GM08714 (cell line): ENCODE measurements at regions not wholly inside any gene's neighbourhood (a gene's known extent, or its start where the extent isn't known, plus 50 kb on each side); places are given as distances from the start of the nearest gene placed in this dataset.

Source experiments
- H3K4me3 ChIP-seq: fragments of 200-500 bp; sonication (Bioruptor generic); 2 replicates; pipeline ENCODE4 v1.5.1; 2014; ENCODE audit warnings: mild to moderate bottlenecking, low read length, inconsistent platforms
- ZNF274 ChIP-seq: IDR thresholded peaks from 2 replicates; pipeline ENCODE4 v1.6.1; 2012; ENCODE audit warnings: mild to moderate bottlenecking, low read depth, low read length

DNA sequence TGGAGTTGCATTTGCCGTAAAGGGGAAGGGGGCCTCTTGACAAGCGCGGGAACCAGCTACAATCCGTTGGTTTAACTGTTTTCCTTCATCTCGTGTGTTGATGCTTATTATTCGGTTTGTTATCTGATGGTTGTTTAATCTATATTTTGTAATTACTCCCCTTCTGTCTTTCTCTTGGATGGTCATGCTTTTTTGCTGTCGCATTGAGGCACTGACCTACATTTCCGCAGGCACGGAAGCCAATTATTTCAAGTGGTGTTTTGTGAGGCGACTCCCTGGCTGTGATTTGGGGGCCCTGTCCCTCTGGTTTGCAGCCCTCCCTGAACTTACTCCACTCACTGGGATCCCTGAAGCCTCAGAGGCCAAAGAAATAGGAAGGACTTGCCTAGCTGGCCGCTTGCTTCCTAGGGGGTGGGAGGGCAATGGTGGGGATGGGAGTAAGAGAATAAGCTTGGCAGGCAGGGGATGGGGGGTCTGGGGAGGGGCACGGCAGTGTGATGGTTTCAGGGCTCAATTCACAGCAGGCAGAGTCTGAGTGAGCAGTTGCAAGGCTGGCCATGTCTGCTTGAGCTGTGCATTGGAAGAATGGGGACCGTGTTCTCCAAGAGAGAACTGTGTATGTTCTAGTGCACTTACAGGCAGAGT is 165.8 kb upstream of the B3GAT1 start:
- H3K4me3 ChIP-seq: no peak overlapping the region
- no peak for TF ChIP-seq ZNF274

DNA sequence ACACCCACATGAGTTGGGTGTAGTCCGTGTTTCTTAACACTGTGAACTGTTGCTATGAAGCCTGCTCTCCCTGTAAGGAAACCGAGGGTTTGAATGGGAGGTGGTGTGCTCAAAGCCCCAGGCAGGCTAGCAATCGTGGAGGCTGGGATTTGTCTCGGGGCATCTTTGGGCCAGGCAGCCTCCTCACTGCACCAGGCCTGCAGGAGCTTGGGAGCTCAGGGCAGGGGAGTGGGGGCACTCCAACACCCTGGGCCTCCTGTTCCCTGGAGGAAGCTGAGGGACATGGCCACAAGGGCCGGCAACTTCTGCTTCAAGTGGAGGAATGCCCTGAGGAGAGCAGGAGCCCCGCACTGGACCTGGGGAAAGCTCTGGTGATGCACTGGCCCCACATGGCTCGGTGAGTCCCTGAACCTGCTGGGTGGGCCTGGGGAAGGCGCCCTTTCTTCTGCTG is 164.7 kb upstream of the B3GAT1 start:
- TF ChIP-seq ZNF274: no peak
- H3K4me3 ChIP-seq: no peak overlapping the region

GRCh38 chr11:134576286-134576685 is 164.2 kb upstream of the B3GAT1 start:
- no peak for TF ChIP-seq ZNF274

GRCh38 chr11:134575504-134576230 is 163.6 kb upstream of the B3GAT1 start:
- H3K4me3 ChIP-seq: no peak overlapping the region

More at GRCh38 chr11:134576286-134576685, 164.2 kb upstream of the B3GAT1 start:
- H3K4me3 ChIP-seq: no peak overlapping the region

DNA sequence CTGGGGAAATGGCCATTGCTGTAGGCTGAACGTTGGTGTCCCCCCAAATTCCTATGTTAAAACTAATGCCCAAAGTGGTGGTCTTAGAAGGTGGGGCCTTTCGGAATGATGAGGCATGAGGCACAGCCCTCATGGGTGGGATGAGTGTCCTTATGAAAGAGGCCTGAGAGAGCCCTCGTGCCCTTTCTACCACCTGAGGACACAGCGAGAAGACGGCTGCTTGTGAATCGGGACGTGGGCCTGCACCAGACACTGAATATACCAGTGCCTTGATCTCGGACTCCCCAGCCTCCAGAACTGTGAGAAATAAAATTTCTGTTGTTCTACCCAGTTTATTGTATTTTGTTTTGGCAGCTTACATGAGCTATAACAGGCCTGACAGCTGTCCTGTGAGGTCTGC is 162.9 kb upstream of the B3GAT1 start:
- TF ChIP-seq ZNF274: no peak
- no peak overlapping the region for H3K4me3 ChIP-seq

More at GRCh38 chr11:134575504-134576230, 163.6 kb upstream of the B3GAT1 start:
- no peak for TF ChIP-seq ZNF274

GRCh38 chr11:134574425-134574824 is 162.4 kb upstream of the B3GAT1 start:
- no peak for TF ChIP-seq ZNF274
- no peak overlapping the region for H3K4me3 ChIP-seq

- no peak for TF ChIP-seq ZNF274
- H3K4me3 ChIP-seq: no peak overlapping the region
Observed at GRCh38 chr11:134573857-134574256, 161.8 kb upstream of the B3GAT1 start.

DNA sequence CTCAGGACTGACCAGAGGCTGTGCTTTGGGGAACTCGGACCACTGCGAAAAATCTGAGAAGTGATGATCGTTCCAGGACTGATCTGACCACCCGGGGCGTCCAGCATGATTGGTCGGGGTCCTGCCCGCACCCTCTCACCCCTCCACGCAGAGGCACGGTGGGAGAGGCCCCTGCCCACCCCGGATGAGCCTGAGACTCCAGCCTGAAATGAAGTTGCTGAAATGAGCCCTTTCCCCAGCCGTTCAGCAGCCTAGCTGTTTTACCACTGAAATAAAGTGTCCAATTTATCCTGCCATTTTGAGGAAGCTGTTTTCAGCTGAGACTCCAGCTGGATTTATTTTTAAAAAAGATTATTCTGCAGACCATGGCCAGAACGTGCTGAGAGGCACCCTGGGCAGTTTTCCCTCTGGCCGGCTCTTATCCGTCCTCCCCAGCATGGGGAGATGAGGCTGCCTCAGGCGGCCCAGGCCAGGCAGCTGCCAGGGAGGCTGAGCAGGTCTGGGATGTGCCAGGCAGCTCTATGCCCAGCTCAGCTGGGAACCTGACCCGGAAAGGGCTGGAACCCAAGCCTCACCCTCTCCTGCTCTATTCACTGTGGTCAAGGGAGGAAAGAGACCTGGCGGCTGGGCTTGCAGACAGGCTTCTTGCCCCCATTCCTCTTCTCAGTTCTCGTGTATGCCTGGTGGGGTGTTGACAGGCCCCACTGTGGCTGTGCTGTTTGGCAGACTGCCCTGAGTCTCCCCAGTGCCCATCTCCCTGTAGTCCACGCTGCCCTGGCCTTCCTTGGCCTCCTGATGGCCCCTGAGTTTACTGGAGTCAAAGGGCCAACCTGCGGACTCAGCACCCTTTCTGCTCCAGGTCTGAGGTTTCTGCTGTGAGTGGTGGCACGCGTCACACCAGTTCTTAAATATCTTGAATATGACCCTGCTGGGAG is 161.0 kb upstream of the B3GAT1 start:
- H3K4me3 ChIP-seq: no peak overlapping the region
- no peak for TF ChIP-seq ZNF274

- TF ChIP-seq ZNF274: no peak
- H3K4me3 ChIP-seq: no peak overlapping the region
Observed at GRCh38 chr11:134571301-134571700, 159.3 kb upstream of the B3GAT1 start.

GRCh38 chr11:134569195-134569594 is 157.2 kb upstream of the B3GAT1 start:
- TF ChIP-seq ZNF274: no peak
- H3K4me3 ChIP-seq: no peak overlapping the region

DNA sequence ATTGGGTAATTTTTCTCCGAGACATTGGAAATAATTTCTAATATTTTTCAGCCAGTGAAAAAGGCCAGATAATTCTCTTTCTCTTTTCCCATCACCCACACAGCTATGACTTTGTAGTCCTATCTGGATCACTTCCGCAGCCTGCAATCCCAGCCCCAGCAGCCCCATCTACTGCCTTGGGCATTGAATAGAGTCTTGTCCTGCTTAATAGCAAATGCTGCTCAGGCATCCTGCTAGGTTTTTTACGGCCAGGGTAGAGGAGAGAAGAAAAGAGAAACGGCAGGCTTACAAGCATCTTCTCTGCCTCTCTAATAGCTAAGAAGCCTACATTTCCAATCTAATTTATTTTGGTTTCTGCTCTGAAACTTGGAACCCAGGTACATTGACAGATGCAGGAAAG is 154.3 kb upstream of the B3GAT1 start:
- H3K4me3 ChIP-seq: no peak overlapping the region
- no peak for TF ChIP-seq ZNF274

- no peak for TF ChIP-seq ZNF274
Observed at GRCh38 chr11:134565343-134565891, 153.4 kb upstream of the B3GAT1 start.

GRCh38 chr11:134564472-134565200 is 152.6 kb upstream of the B3GAT1 start:
- TF ChIP-seq ZNF274: no peak

More at GRCh38 chr11:134565343-134565891, 153.4 kb upstream of the B3GAT1 start:
- H3K4me3 ChIP-seq: no peak overlapping the region

More at GRCh38 chr11:134564472-134565200, 152.6 kb upstream of the B3GAT1 start:
- H3K4me3 ChIP-seq: no peak overlapping the region
